NCI-H2029 treated with DMSO at 0.1 percent for 48 hours (cell line): ENCODE measurements at regions not wholly inside any gene's neighbourhood (a gene's known extent, or its start where the extent isn't known, plus 50 kb on each side); places are given as distances from the start of the nearest gene placed in this dataset.

Source experiments
- DNase-seq: peaks from one replicate; lab custom pipeline; 2025; lab: John Stamatoyannopoulos, UW

- no peak for DNase-seq
Observed at GRCh38 chr5:24368115-24368514, 276.7 kb downstream of the CDH10 start.

- DNase-seq, result no peak
Observed at GRCh38 chr5:24376210-24376609, 268.6 kb downstream of the CDH10 start.

- DNase-seq, result no peak
Observed at GRCh38 chr5:24376616-24377015, 268.2 kb downstream of the CDH10 start.

- no peak for DNase-seq
Observed at GRCh38 chr5:24381861-24382489, 262.8 kb downstream of the CDH10 start.

DNA sequence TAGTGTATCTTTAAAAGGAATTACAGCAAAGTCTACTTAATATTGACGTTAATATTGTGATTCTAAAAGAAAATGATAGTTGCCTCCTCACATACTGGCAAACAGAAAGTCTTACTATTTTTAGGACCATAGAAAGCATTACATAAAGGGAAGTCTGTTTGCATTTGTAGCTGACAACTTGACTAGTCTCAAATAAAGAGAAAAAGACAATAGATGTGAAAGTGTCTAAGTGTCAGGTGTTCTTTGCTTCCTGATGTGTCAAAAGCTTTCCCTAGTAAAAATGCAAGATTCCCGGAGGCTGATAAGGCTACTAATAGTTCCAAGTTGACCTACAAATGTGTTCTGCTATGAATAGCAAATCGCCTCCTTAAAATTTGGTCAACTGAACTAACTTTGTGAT, 259.7 kb downstream of the CDH10 start:
- DNase-seq, result no peak

DNA sequence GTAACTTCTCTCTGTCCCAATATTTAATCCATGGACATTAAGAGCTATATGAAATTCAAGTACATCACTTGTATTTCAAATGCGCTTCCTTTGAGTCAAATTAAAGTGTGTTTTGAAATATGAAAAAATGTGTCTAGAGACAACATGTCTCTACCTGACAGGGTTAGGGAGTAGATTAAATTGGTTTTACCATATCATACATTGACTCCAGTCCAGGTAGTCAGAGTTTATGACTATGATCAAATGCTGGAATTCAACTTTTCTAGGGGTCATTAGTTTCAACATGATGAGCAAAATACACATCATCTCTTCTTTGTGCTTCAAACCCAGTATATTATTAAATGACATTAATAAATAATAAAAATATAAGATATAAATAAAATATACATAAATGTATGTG, 259.2 kb downstream of the CDH10 start:
- DNase-seq, result no peak

- no peak for DNase-seq
Observed at GRCh38 chr5:24388448-24388847, 256.3 kb downstream of the CDH10 start.

GRCh38 chr5:24389968-24390367, 254.8 kb downstream of the CDH10 start:
- no peak for DNase-seq

DNA sequence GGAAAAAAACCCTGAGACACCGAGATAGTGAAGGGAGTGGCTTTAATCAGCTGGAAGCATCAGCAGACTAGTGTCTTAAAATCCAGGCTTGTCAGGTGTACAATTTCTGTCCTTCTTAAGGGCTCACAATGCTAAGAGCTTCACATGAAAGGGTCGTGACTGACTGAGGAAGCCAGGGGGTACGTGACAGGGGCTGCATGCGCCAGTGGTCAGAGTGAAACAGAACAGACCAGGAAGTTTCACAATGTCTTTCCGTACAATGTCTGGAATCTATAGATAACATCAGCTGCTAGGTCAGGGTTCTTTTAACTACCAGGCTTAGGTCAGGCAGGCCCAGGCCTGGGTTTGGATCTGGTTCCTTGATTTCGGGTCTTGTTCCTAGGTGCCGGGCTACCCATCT, 253.0 kb downstream of the CDH10 start:
- no peak for DNase-seq

DNA sequence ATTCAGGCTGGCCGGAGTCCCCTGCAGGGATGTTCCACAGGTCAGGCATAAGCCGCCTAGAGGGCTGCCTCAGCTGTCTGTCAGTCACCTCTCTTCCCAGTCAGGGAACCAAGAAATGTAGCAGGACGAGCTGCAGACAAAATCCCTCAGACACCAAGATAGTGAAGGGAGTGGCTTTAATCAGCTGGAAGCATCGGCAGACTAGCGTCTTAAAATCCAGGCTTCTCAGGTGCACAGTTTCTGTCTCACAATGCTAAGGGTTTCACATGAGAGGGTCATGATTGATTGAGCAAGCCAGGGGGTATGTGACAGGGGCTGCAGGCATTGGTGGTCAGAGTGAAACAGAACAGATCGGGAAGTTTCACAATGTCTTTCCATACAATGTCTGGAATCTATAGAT, 247.2 kb downstream of the CDH10 start:
- no peak for DNase-seq

DNA sequence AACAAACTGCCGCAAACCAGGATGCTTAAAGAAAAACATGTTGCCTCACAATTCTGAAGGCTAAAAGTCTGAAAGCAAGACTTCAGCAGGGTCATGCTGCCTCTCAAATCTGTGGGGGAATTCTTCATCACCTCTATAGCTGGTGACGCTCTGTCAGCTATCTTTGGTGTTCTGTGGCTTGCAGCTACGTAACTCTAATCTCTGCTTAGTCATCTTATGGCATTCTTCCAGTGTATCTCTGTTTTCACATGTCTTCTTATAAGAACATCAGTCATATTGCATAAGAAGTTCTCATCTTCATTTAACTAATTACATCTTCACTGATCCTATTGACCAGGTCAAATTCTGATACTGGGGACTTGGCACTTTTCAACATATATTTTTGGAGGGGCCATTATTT, 243.0 kb downstream of the CDH10 start:
- DNase-seq, result no peak

- no peak for DNase-seq
Observed at GRCh38 chr5:24407466-24407865, 237.3 kb downstream of the CDH10 start.

- no peak for DNase-seq
Observed at GRCh38 chr5:24428345-24428744, 216.4 kb downstream of the CDH10 start.

DNA sequence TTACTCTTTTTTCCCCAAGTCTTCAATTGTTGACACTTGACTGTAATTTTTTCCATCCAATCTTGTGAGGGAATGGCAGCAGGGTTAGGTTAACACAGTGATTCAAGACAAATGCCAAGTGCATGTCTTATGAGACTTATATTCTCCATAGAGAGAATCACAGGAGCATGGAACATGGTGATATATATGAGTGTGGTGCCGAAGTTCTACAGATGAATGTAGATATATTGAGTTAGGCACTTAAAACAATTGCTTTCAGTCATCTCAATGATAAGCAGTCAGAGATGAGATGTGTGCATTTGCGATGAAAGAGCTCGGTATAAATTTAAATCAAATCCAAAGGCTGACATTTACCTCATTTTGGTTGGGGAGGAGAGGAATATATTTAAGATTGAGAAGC, 211.2 kb downstream of the CDH10 start:
- DNase-seq, result no peak
